ENCODE measurements at regions not wholly inside any gene's neighbourhood (a gene's known extent, or its start where the extent isn't known, plus 50 kb on each side); places are given as distances from the start of the nearest gene placed in this dataset.

DNA sequence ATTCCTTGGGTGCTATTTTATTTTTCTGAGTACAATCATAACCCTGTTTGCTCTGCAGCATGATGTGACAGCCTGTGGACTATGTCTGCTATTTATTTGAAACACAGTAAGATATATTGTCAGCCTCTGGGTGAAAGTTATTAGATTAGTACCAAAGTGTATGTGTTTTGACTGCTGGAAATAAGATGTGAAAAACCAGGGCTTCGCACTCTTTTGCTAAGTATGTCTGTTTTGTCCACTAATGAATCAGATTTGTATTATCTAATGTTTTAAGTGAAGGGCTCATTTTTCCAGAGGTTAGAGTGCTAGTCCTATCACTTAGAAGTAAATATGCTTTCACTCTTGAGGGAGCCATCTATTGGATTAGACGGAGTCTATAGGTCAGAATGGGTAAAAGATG is 569.8 kb upstream of the FZD8 start:
- no peaks in the 10 kb centered on the region for H3K27me3 ChIP-seq (ENCODE audit: insufficient read depth, low read depth, severe bottlenecking)

DNA sequence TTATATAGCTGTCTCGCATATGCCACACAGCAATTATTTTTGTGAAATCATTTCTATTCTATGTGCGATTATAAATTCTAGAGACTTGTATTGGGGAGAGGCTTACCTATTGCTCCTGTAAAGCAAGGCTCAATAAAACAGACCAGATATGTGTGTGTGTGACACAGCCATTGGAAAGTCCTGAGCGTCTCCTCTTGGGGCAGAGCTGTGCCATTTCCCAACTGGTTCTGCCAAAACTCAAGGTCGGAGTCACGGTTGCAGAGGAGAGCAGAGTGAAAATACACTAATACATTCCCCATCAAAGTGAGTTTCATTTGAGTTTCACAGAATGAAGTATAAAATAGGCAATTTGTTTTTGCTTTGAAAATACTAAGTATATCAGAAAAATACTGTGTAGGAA is 567.4 kb upstream of the FZD8 start:
- no peak for DNase-seq
- Histone ChIP-seq H3K27ac (no peak overlapping the region), H3K9me3 (ENCODE audit: severe bottlenecking) (no peaks in the 10 kb centered on the region), H3K27me3 (ENCODE audit: insufficient read depth, low read depth, severe bottlenecking) (no peaks in the 10 kb centered on the region), H3K4me3 (ENCODE audit: low read depth, low read length) (no peak overlapping the region), H3K36me3 (no peaks in the 10 kb centered on the region)
- TF ChIP-seq, protein P1, sequence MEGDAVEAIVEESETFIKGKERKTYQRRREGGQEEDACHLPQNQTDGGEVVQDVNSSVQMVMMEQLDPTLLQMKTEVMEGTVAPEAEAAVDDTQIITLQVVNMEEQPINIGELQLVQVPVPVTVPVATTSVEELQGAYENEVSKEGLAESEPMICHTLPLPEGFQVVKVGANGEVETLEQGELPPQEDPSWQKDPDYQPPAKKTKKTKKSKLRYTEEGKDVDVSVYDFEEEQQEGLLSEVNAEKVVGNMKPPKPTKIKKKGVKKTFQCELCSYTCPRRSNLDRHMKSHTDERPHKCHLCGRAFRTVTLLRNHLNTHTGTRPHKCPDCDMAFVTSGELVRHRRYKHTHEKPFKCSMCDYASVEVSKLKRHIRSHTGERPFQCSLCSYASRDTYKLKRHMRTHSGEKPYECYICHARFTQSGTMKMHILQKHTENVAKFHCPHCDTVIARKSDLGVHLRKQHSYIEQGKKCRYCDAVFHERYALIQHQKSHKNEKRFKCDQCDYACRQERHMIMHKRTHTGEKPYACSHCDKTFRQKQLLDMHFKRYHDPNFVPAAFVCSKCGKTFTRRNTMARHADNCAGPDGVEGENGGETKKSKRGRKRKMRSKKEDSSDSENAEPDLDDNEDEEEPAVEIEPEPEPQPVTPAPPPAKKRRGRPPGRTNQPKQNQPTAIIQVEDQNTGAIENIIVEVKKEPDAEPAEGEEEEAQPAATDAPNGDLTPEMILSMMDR (IDR thresholded peaks at IDR 0.05; ENCODE audit: low read depth, low read length): no peak

More for the DNA sequence above, 569.8 kb upstream of the FZD8 start:
- no peaks in the 10 kb centered on the region for H3K9me3 ChIP-seq (ENCODE audit: severe bottlenecking)
- no peak overlapping the region for H3K4me3 ChIP-seq (ENCODE audit: low read depth, low read length)
- no peak overlapping the region for H3K27ac ChIP-seq
- DNase-seq: no peak
- TF ChIP-seq, protein P1 (IDR thresholded peaks at IDR 0.05; ENCODE audit: low read depth, low read length): no peak
- no peaks in the 10 kb centered on the region for H3K36me3 ChIP-seq

DNA sequence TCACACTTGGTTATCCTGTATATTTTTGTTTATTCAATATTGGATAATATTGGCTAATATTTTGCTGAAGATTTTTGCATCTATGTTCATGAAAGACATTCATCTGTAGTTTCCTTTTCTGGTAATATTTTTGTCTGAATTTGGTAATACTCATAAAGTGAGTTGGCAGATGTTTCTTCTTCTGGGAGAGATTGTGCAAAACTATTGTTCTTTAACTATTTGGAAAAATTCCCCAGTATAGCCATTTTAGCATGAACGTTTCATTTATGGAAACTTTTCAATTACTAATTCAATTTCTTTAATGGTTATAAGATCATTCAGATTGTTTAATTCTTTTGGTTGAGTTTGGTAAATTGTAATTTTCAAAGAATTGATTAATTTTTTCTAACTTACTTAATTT is 560.8 kb upstream of the FZD8 start:
- TF ChIP-seq, protein P1 (IDR thresholded peaks at IDR 0.05; ENCODE audit: low read depth, low read length): no peak
- H3K9me3 ChIP-seq (ENCODE audit: severe bottlenecking): no peaks in the 10 kb centered on the region
- no peak overlapping the region for H3K4me3 ChIP-seq (ENCODE audit: low read depth, low read length)
- no peaks in the 10 kb centered on the region for H3K27me3 ChIP-seq (ENCODE audit: insufficient read depth, low read depth, severe bottlenecking)
- no peaks in the 10 kb centered on the region for H3K36me3 ChIP-seq
- DNase-seq: no peak
- H3K27ac ChIP-seq: no peak overlapping the region

DNA sequence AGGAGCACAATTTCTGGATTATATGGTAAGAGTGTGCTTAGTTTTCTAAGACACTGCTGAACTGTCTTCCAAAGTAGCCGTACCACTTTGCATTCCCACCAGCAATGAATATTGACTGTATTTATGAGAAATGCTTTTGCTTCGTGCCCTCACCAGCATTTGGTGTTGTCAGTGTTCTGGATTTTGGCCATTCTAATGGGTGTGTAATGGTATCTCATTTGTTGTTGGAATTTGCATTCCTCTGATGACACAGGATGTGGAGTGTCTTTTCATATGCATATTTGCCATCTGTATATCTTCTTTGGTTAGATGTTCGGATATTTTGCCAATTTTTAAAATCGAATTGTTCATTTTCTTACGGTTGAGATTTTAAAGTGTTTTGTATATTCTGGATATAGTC is 558.5 kb upstream of the FZD8 start:
- Histone ChIP-seq H3K27me3 (ENCODE audit: insufficient read depth, low read depth, severe bottlenecking) (no peaks in the 10 kb centered on the region), H3K4me3 (ENCODE audit: low read depth, low read length) (no peak overlapping the region), H3K27ac (no peak overlapping the region), H3K36me3 (no peaks in the 10 kb centered on the region), H3K9me3 (ENCODE audit: severe bottlenecking) (no peaks in the 10 kb centered on the region)
- no peak for DNase-seq
- TF ChIP-seq, protein P1 (IDR thresholded peaks at IDR 0.05; ENCODE audit: low read depth, low read length): no peak

DNA sequence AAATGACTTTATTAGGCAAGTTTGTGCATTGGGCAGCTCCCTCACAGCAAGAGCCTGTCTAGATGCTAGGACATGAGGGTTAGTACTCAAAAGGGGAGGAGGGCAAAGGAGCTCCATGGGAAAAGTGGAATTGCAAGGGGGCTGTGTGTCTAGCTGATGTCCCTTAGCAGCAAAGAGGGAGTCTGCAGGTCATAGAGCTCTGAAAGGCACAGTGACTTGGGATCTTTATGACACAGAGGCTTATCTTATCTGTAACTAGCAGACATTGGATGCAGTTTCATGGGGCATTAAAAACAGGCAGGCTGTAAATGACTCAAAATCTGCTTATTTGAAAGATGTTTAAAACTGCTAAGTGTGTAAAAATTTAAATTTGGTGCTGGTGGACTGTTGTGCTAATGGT is 556.2 kb upstream of the FZD8 start:
- Histone ChIP-seq H3K27me3 (ENCODE audit: insufficient read depth, low read depth, severe bottlenecking) (no peaks in the 10 kb centered on the region), H3K9me3 (ENCODE audit: severe bottlenecking) (no peaks in the 10 kb centered on the region), H3K36me3 (no peaks in the 10 kb centered on the region), H3K4me3 (ENCODE audit: low read depth, low read length) (no peak overlapping the region), H3K27ac (no peak overlapping the region)
- no peak for DNase-seq
- TF ChIP-seq, protein P1 (IDR thresholded peaks at IDR 0.05; ENCODE audit: low read depth, low read length): no peak

DNA sequence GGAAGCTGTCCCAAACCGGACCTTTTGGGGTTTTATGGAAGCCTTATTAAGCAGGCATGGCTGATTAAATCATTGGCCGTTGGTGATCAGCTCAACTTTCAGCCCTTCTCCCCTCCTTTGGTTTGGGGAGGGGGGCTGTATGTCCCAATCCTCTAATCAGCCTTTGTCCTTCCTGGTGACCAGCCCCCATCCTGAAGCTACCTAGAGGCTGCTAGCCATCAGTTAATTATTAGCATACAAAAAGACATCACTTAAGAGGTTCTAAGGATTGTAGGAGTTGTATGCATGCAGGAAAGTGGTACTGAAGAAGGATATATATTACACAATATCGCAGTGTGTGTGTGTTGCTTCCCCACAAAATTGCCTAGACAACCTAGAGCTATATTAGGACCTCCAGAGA is 553.3 kb upstream of the FZD8 start:
- Histone ChIP-seq H3K27me3 (ENCODE audit: insufficient read depth, low read depth, severe bottlenecking) (no peaks in the 10 kb centered on the region), H3K36me3 (no peaks in the 10 kb centered on the region), H3K9me3 (ENCODE audit: severe bottlenecking) (peaks cover 9% of the 10 kb centered on the region), H3K27ac (no peak overlapping the region), H3K4me3 (ENCODE audit: low read depth, low read length) (no peak overlapping the region)
- DNase-seq: no peak
- TF ChIP-seq, protein P1 (IDR thresholded peaks at IDR 0.05; ENCODE audit: low read depth, low read length): no peak
